HCT116 (cell line): ENCODE measurements at regions not wholly inside any gene's neighbourhood (a gene's known extent, or its start where the extent isn't known, plus 50 kb on each side); places are given as distances from the start of the nearest gene placed in this dataset.

Experiments used
- EZH2phosphoT487 ChIP-seq: fragments of 200-600 bp; IDR thresholded peaks from 2 replicates; pipeline ENCODE4 v1.6.1; 2018; ENCODE audit warnings: antibody characterized with exemption, borderline replicate concordance
- POLR2A ChIP-seq: IDR thresholded peaks from 2 replicates; pipeline ENCODE4 v1.7.0; 2011; ENCODE audit warnings: borderline replicate concordance; ENCODE audit not compliant: insufficient read depth, insufficient read length; ENCODE audit errors: extremely low read depth

DNA sequence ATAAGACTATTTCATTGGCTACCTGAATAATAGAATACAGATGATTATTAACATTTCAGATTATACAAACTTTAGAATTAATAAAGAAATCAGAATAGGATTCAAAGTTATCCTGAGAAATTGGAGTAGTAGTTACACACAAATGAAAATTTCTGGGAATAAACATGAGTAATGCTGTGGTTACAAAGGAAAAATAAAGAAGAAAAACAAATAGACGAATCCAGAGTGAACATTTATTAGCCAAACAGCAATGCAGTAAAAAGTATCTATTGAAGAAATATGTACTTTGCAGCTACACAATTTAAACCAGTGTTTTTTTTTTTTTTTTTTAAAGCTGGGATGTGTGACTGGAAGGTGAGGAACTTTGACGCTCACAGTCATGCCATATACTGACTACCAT is 1159.2 kb downstream of the TUSC7 start:
- TF ChIP-seq EZH2phosphoT487 = no peak
- no peak for TF ChIP-seq POLR2A
